Neutrophil (primary cell): ENCODE measurements at regions not wholly inside any gene's neighbourhood (a gene's known extent, or its start where the extent isn't known, plus 50 kb on each side); places are given as distances from the start of the nearest gene placed in this dataset.

Experiments
- H3K27ac ChIP-seq: fragments of 200-600 bp; sonication (generic); 2 replicates; pipeline ENCODE4 v1.5.1; 2016; ENCODE audit warnings: mild to moderate bottlenecking, moderate library complexity
- H3K27me3 ChIP-seq: fragments of 200-600 bp; sonication (generic); 2 replicates; pipeline ENCODE4 v1.6.0; 2016; ENCODE audit warnings: mild to moderate bottlenecking
- H3K36me3 ChIP-seq: fragments of 200-600 bp; sonication (generic); 2 replicates; pipeline ENCODE4 v1.5.1; 2017
- H3K4me1 ChIP-seq, 2 experiments: fragments of 200-600 bp in 1 of 2; sonication (generic) in 1 of 2; 1 replicate in 1 of 2; 2 replicates in 1 of 2; pipeline versions ENCODE4 v1.5.1 to v1.6.1; 2013 to 2016; ENCODE audit warnings: low read depth in 1 of 2, low read length in 1 of 2, mild to moderate bottlenecking in 1 of 2, moderate library complexity in 1 of 2; ENCODE audit not compliant: control insufficient read depth in 1 of 2, insufficient read depth in 1 of 2
- H3K4me3 ChIP-seq, 2 experiments: fragments of 200-600 bp in 1 of 2; sonication (generic) in 1 of 2; 1 replicate in 1 of 2; 2 replicates in 1 of 2; pipeline ENCODE4 v1.5.1; 2013 to 2016; ENCODE audit warnings: low read depth in 1 of 2, low read length in 1 of 2, mild to moderate bottlenecking in 1 of 2, moderate library complexity in 1 of 2
- H3K9me3 ChIP-seq: fragments of 200-600 bp; sonication (generic); 2 replicates; pipeline ENCODE4 v1.5.1; 2016
- TF ChIP-seq, protein P1 (sequence below): fragments of 200-600 bp; sonication (generic); IDR thresholded peaks from 2 replicates; pipeline ENCODE4 v1.5.1; 2016; ENCODE audit warnings: antibody characterized with exemption

DNA sequence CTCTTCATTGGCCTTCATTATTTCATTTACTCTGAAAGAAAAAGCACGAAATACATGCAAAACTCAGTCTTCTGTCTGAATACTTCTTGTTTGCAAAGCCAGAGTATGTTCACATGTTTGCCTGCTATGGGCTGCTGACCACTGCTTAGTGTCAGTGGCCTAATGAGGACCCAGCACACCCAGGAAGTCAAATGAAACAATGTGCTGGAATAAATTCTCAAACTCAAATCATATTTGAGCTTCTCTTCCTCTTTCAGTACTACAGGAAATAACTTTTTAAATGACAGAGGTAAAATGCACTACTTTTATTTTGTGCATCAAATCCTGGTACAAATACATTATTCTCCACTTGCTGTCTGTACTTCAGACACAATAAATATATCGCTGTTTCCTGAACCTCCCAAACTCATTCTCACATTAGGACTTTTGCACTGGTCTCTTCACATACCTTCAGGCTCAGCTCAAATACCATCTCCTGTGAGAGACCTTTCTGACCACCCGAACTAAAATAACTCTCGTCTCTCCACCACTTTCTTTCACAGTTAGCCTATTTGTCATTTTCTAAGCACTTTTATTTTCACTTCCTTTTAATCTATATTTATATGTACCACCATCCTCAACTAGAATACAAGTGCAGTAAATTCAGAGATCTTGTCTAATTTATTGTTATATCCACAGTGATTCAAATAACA, 176.8 kb downstream of the TUSC7 start:
- TF ChIP-seq, protein P1, sequence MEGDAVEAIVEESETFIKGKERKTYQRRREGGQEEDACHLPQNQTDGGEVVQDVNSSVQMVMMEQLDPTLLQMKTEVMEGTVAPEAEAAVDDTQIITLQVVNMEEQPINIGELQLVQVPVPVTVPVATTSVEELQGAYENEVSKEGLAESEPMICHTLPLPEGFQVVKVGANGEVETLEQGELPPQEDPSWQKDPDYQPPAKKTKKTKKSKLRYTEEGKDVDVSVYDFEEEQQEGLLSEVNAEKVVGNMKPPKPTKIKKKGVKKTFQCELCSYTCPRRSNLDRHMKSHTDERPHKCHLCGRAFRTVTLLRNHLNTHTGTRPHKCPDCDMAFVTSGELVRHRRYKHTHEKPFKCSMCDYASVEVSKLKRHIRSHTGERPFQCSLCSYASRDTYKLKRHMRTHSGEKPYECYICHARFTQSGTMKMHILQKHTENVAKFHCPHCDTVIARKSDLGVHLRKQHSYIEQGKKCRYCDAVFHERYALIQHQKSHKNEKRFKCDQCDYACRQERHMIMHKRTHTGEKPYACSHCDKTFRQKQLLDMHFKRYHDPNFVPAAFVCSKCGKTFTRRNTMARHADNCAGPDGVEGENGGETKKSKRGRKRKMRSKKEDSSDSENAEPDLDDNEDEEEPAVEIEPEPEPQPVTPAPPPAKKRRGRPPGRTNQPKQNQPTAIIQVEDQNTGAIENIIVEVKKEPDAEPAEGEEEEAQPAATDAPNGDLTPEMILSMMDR: no peak
- Histone ChIP-seq H3K4me1 (no peaks in the 10 kb centered on the region), H3K9me3 (no peaks in the 10 kb centered on the region), H3K36me3 (no peaks in the 10 kb centered on the region), H3K27me3 (no peaks in the 10 kb centered on the region), H3K4me3 (no peak overlapping the region), H3K27ac (no peak overlapping the region)

DNA sequence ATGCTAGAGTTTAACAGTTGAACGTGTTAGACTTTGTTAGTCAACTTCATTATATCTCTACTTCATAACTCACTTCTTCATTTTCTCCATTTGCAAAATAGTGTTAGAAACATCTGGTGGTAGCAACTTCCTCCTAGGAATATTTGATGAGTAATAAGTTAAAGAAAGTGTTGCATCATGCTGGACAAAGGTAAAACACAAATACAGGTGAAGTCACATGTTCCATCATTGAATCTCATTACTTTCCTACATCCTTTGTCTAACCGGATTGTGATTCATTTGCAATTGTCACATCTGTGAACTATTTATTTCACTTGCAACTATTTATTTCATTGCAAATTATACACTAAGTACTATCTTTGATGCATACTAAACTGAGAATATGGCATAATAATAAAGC, 186.5 kb downstream of the TUSC7 start:
- no peaks in the 10 kb centered on the region for H3K9me3 ChIP-seq
- no peaks in the 10 kb centered on the region for H3K36me3 ChIP-seq
- no peaks in the 10 kb centered on the region for H3K27me3 ChIP-seq
- no peak overlapping the region for H3K4me3 ChIP-seq
- TF ChIP-seq, protein P1: no peak
- H3K27ac ChIP-seq: no peak overlapping the region
- H3K4me1 ChIP-seq: no peaks in the 10 kb centered on the region

DNA sequence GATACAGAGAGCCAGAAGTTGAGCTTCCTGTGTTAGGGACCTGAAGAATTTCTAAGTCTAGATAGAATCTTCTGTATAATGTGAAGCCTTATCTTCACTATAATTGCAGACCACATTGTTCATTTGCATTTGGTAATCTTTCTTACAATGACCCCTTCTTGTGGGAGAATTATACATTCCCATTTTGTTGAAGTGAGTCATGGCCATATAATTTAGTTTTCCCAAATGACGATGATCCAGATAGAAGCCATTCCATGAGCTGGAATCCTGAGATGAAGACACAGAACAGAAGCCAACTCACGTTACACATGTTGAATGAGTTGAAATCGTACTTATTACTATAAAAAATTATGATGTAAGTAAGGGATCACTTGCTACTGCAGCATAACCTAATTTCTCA, 187.8 kb downstream of the TUSC7 start:
- H3K4me1 ChIP-seq: no peaks in the 10 kb centered on the region
- H3K4me3 ChIP-seq: no peak overlapping the region
- no peaks in the 10 kb centered on the region for H3K27me3 ChIP-seq
- H3K9me3 ChIP-seq: no peaks in the 10 kb centered on the region
- TF ChIP-seq, protein P1: no peak
- H3K27ac ChIP-seq: no peak overlapping the region
- H3K36me3 ChIP-seq: no peaks in the 10 kb centered on the region

- no peak overlapping the region for H3K27ac ChIP-seq
- H3K27me3 ChIP-seq: no peaks in the 10 kb centered on the region
- TF ChIP-seq, protein P1: no peak
- H3K4me3 ChIP-seq: no peak overlapping the region
- no peaks in the 10 kb centered on the region for H3K9me3 ChIP-seq
- no peaks in the 10 kb centered on the region for H3K36me3 ChIP-seq
- H3K4me1 ChIP-seq: no peaks in the 10 kb centered on the region
Observed at GRCh38 chr3:116899253-116899652, 189.7 kb downstream of the TUSC7 start.

DNA sequence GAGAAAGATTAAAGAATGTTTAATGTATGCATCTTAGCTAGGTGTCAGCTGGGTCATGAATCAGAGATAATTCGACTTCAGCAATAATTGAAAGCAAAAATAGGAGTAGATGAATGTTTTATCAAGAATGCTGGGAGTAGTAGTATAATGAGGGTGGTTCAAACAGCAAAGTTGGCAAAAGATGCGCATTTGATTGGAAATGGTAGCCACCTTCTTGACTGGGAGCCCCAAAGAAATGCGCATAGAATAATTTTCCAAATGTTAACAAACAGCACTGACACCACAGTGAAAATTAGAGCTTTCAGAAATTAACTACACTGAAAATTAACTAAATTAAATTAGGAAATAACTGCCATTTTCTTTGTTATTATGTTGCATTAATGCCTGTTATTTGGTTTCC, 195.8 kb downstream of the TUSC7 start:
- H3K27ac ChIP-seq: no peak overlapping the region
- H3K9me3 ChIP-seq: no peaks in the 10 kb centered on the region
- H3K27me3 ChIP-seq: no peaks in the 10 kb centered on the region
- H3K4me3 ChIP-seq: no peak overlapping the region
- H3K4me1 ChIP-seq: no peaks in the 10 kb centered on the region
- TF ChIP-seq, protein P1: no peak
- H3K36me3 ChIP-seq: no peaks in the 10 kb centered on the region

- TF ChIP-seq, protein P1: no peak
- H3K4me3 ChIP-seq: no peak overlapping the region
- no peaks in the 10 kb centered on the region for H3K9me3 ChIP-seq
- no peaks in the 10 kb centered on the region for H3K36me3 ChIP-seq
- H3K4me1 ChIP-seq: no peaks in the 10 kb centered on the region
- H3K27ac ChIP-seq: no peak overlapping the region
- no peaks in the 10 kb centered on the region for H3K27me3 ChIP-seq
Observed at GRCh38 chr3:116905794-116906193, 196.2 kb downstream of the TUSC7 start.
